Body of pancreas (tissue), 4 donors: ENCODE measurements at regions not wholly inside any gene's neighbourhood (a gene's known extent, or its start where the extent isn't known, plus 50 kb on each side); places are given as distances from the start of the nearest gene placed in this dataset.

Experiments
- ATAC-seq: fragments of 150-250 bp; one replicate; pipeline ENCODE4 v1.9.1; 2016
- DNase-seq, 4 donors: peaks; one replicate each; pipeline ENCODE4 v3.0.0-alpha.2; 2019
- H3K27ac ChIP-seq, 4 donors: fragments of 200-600 bp; sonication (generic); 1 replicate in 3 of 4; 2 replicates in 1 of 4; pipeline versions ENCODE4 v1.5.1 to v1.6.1; 2016 to 2019; ENCODE audit warnings: mild to moderate bottlenecking in 1 of 4, mixed read lengths in 1 of 4, moderate library complexity in 1 of 4
- H3K27me3 ChIP-seq, 2 donors: fragments of 200-600 bp; sonication (generic); one replicate each; pipeline ENCODE4 v1.6.0; 2016; ENCODE audit warnings: mild to moderate bottlenecking in 1 of 2
- H3K36me3 ChIP-seq, 2 donors: fragments of 200-600 bp; sonication (generic); replicated peaks in 1 of 2; 2 replicates each; pipeline ENCODE4 v1.5.1; 2016; ENCODE audit warnings: low read depth in 2 of 2; ENCODE audit not compliant: insufficient read depth in 1 of 2
- H3K4me1 ChIP-seq: fragments of 200-600 bp; sonication (generic); one replicate; pipeline ENCODE4 v1.6.0; 2016
- H3K4me3 ChIP-seq, 2 donors: fragments of 200-600 bp; sonication (generic); 1 replicate in 1 of 2; 2 replicates in 1 of 2; pipeline ENCODE4 v1.5.1; 2016 to 2019
- H3K9me3 ChIP-seq, 3 donors: fragments of 200-600 bp; sonication (generic); 1 replicate in 2 of 3; 2 replicates in 1 of 3; pipeline ENCODE4 v1.5.1; 2016
- POLR2A ChIP-seq, 3 donors: fragments of 450-650 bp; IDR thresholded peaks; one replicate each; pipeline ENCODE4 v1.6.1; 2016; ENCODE audit warnings: antibody characterized with exemption in 3 of 3, mild to moderate bottlenecking in 2 of 3
- WGBS, 2 donors: methylation state at CpG; one replicate each; pipeline ENCODE4 v1.1.5; 2017; 5-methylcytosine and 5-hydroxymethylcytosine counted together
- intact Hi-C: fragments of 100-400 bp; cut with DNase I; formaldehyde crosslinking; loops from one replicate; pipeline ENCODE4 v1.15.1; 2023
- TF ChIP-seq, protein P1 (sequence below), 7 experiments: fragments of 450-650 bp in 4 of 7; fragments of 200-600 bp in 3 of 7; sonication (generic) in 3 of 7; IDR thresholded peaks; one replicate each; pipeline ENCODE4 v1.5.1; 2016 to 2019; ENCODE audit warnings: antibody characterized with exemption in 7 of 7

DNA sequence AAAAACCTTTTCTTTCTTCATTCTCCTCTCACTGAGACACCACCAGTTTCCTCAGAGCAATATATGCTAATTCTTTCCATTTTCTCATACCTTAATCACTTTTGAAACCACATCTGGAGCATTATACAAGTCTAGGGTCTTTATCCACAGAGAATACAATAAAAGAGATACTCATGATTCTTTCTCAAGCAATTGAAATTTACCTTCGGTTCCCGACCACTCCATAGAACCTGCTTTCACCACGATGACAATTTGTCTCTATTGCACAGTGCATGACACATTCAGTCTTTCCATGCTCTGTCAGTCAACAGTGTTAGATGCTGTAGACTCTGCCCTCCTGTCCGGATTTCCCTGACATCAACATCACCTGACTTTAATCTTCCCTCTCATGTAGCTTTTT is 409.3 kb upstream of the NWD2 start:
- intact Hi-C loops = no loop called here
- 48 to 69% methylated on average over 4 of the region's 4 CpGs for WGBS, 2 donors
- Histone ChIP-seq H3K4me1 (no peaks in the 10 kb centered on the region), H3K36me3 (no peaks in the 10 kb centered on the region), H3K9me3 (no peaks in the 10 kb centered on the region), H3K27me3 (no peaks in the 10 kb centered on the region), H3K4me3 (no peak overlapping the region), H3K27ac (no peak overlapping the region)
- TF ChIP-seq POLR2A (IDR thresholded peaks at IDR 0.05) = no peak
- ATAC-seq (no peak), DNase-seq (no peak)

DNA sequence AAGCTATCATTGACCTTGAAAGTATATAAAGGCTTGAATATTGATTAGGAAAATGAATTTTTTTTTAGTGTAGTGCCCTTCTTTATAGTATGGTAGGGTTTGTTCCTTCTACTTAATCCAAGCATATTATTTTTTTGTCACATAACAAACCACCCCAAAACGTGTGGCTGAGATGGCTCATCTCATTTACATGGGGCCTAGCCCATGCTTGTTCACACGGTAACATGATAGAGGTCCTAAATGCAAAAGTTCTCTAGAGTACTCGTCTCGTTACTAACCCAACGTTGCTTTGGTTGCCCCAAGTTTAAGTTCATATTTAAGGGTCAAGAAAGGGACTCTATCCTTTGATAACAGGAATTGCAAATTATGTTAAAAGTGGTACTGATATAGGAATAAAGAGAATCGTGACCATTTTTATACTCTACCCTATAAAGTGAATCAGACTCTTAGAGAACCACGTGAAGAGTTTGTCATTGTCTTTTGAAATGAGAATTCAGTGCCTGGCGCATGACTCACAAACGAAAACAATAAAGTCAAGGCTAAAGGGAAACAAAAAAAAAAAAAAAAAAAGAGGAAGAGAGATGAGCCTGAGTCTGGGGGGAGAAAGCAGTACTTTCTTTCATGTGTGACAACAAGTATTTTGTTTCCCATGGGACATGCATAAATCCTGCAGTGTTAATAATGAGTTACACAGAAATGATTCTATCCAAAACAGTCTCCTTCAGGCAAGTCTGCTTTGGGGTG is 402.8 kb upstream of the NWD2 start:
- TF ChIP-seq POLR2A (IDR thresholded peaks at IDR 0.05) = no peak
- TF ChIP-seq, protein P1, sequence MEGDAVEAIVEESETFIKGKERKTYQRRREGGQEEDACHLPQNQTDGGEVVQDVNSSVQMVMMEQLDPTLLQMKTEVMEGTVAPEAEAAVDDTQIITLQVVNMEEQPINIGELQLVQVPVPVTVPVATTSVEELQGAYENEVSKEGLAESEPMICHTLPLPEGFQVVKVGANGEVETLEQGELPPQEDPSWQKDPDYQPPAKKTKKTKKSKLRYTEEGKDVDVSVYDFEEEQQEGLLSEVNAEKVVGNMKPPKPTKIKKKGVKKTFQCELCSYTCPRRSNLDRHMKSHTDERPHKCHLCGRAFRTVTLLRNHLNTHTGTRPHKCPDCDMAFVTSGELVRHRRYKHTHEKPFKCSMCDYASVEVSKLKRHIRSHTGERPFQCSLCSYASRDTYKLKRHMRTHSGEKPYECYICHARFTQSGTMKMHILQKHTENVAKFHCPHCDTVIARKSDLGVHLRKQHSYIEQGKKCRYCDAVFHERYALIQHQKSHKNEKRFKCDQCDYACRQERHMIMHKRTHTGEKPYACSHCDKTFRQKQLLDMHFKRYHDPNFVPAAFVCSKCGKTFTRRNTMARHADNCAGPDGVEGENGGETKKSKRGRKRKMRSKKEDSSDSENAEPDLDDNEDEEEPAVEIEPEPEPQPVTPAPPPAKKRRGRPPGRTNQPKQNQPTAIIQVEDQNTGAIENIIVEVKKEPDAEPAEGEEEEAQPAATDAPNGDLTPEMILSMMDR (IDR thresholded peaks at IDR 0.05) = no peak
- 58 to 73% methylated on average over 9 of the region's 9 CpGs for WGBS, 2 donors
- no peak overlapping the region for H3K4me3 ChIP-seq
- DNase-seq = no peak
- no peaks in the 10 kb centered on the region for H3K4me1 ChIP-seq
- H3K27me3 ChIP-seq = no peaks in the 10 kb centered on the region
- ATAC-seq = no peak
- intact Hi-C loops = no loop called here
- H3K9me3 ChIP-seq = no peaks in the 10 kb centered on the region
- H3K36me3 ChIP-seq = no peaks in the 10 kb centered on the region
- H3K27ac ChIP-seq = no peak overlapping the region

DNA sequence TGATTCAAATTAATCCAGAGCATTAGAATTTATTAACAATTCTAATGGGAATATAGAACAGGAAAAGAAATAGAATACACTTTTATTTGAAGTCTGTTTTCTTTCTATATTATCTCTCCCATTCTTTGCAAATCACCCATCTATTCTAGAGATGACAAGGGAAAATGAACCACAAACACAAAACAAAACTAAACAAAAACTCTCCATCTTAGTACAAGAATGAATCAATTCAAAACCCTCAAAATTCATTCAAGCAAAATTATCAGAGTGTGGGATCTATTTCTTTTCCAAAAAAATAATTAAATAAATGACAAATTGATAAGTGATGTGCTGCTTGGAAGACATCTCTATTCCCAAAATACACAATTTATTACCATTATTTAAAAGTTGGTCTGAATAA is 400.1 kb upstream of the NWD2 start:
- no peak overlapping the region for H3K4me3 ChIP-seq
- no peaks in the 10 kb centered on the region for H3K36me3 ChIP-seq
- H3K4me1 ChIP-seq = no peaks in the 10 kb centered on the region
- no peaks in the 10 kb centered on the region for H3K9me3 ChIP-seq
- no peak overlapping the region for H3K27ac ChIP-seq
- ATAC-seq (no peak), DNase-seq (no peak)
- intact Hi-C loops = no loop called here
- no peaks in the 10 kb centered on the region for H3K27me3 ChIP-seq
- no peak for TF ChIP-seq POLR2A (IDR thresholded peaks at IDR 0.05)
- TF ChIP-seq, protein P1 (IDR thresholded peaks at IDR 0.05) = no peak

DNA sequence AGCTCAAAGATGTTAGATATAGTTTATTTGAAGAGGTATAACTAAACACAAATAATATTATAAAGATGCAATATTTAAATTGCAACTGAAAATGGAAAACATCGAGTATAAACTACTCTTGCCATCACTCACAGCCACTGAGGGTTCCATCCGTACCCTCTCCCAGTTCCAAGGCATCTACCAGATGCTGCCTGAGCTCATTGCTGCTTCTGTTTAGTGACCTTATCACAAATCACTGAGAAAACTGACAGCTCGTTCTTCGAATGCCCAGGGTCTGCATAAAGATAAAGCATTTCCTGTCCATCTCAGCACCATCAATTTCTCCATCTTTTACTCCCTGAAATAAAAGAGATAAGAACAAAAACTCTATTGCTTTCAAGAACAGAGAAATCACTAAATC is 391.7 kb upstream of the NWD2 start:
- ATAC-seq (no peak), DNase-seq (no peak)
- Histone ChIP-seq H3K9me3 (no peaks in the 10 kb centered on the region), H3K4me1 (no peaks in the 10 kb centered on the region), H3K4me3 (no peak overlapping the region), H3K27ac (no peak overlapping the region), H3K36me3 (no peaks in the 10 kb centered on the region), H3K27me3 (no peaks in the 10 kb centered on the region)
- intact Hi-C loops = no loop called here
- TF ChIP-seq, protein P1 (IDR thresholded peaks at IDR 0.05) = no peak
- no peak for TF ChIP-seq POLR2A (IDR thresholded peaks at IDR 0.05)
- WGBS, 2 donors = 18 to 34% methylated on average over 4 of the region's 4 CpGs

DNA sequence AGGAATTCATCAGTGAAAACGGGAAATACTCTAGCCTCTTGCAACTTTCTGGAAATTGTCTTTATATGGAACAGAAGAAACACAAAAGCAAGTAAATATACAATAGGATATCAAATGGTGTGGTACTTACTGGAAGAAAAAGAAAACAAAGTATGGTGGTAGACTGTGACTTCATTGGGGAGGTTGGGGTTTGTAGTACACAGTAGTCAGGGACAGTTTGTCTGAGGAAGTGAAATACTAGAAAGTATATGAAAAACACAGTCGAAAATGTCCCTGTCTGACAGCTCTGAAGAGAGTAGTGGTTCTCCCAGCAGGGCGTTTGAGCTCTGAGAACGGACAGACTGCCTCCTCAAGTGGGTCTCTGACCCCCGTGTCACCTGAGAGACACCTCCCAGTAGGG is 390.0 kb upstream of the NWD2 start:
- TF ChIP-seq, protein P1 (IDR thresholded peaks at IDR 0.05) = no peak
- TF ChIP-seq POLR2A (IDR thresholded peaks at IDR 0.05) = no peak
- intact Hi-C loops = no loop called here
- no peak for DNase-seq
- no peak for ATAC-seq
- Histone ChIP-seq H3K4me3 (no peak overlapping the region), H3K4me1 (no peaks in the 10 kb centered on the region), H3K27me3 (no peaks in the 10 kb centered on the region), H3K27ac (no peak overlapping the region), H3K9me3 (no peaks in the 10 kb centered on the region), H3K36me3 (no peaks in the 10 kb centered on the region)
- 27 to 43% methylated on average over 5 of the region's 5 CpGs for WGBS, 2 donors
